Caco-2 (cell line): ENCODE measurements at regions not wholly inside any gene's neighbourhood (a gene's known extent, or its start where the extent isn't known, plus 50 kb on each side); places are given as distances from the start of the nearest gene placed in this dataset.

Experiments
- BruUV-seq: library from RNA; stranded (reverse); fragments of 400-500 nt; replicated peaks from 2 replicates; lab custom pipeline; 2021; lab: Mats Ljungman, UMichigan
- CTCF ChIA-PET: fragments of 300-600 bp; sonication (Branson Sonifier 250); formaldehyde crosslinking; loops from one replicate; lab custom pipeline; 2022; ENCODE audit warnings: antibody characterized with exemption; lab: Charles Lee
- POLR2A ChIA-PET: fragments of 300-600 bp; sonication (Branson Sonifier 250); formaldehyde crosslinking; loops from one replicate; lab custom pipeline; 2022; ENCODE audit warnings: antibody characterized with exemption; lab: Charles Lee
- DNase-seq, 2 experiments: peaks; one replicate each; pipeline versions ENCODE4 v3.0.0 to v3.0.0-alpha.2; 2020 to 2022
- H3K27me3 ChIP-seq: replicated peaks from 2 replicates; pipeline ENCODE4 v1.6.0; 2011; ENCODE audit warnings: low read length; ENCODE audit not compliant: control insufficient read depth, insufficient read depth
- H3K36me3 ChIP-seq: 2 replicates; pipeline ENCODE4 v1.5.1; 2011; ENCODE audit warnings: low read length; ENCODE audit not compliant: control insufficient read depth, insufficient read depth
- H3K4me1 ChIP-seq: fragments of 250-450 bp; sonication (Bioruptor Pico); 2 replicates; pipeline ENCODE4 v1.5.1; 2020; ENCODE audit warnings: mild to moderate bottlenecking
- H3K4me3 ChIP-seq: 2 replicates; pipeline ENCODE4 v1.5.1; 2011; ENCODE audit warnings: low read depth, mild to moderate bottlenecking, control low read depth, low read length
- H3K9me3 ChIP-seq: fragments of 250-450 bp; sonication (Bioruptor Pico); 2 replicates; pipeline ENCODE4 v1.5.1; 2020; ENCODE audit warnings: mild to moderate bottlenecking, moderate library complexity
- H3K27ac Mint-ChIP-seq: one replicate; pipeline ENCODE4 v1.8.0; 2022; ENCODE audit warnings: mixed read lengths; ENCODE audit not compliant: unreplicated experiment
- H3K27me3 Mint-ChIP-seq: one replicate; pipeline ENCODE4 v1.8.0; 2022; ENCODE audit warnings: mixed read lengths; ENCODE audit not compliant: insufficient read depth, unreplicated experiment
- H3K36me3 Mint-ChIP-seq: one replicate; pipeline ENCODE4 v1.8.0; 2022; ENCODE audit warnings: mild to moderate bottlenecking, mixed read lengths; ENCODE audit not compliant: insufficient read depth, unreplicated experiment
- H3K4me1 Mint-ChIP-seq: one replicate; pipeline ENCODE4 v1.8.0; 2022; ENCODE audit warnings: low read depth, mixed read lengths; ENCODE audit not compliant: unreplicated experiment
- H3K4me3 Mint-ChIP-seq: one replicate; pipeline ENCODE4 v1.8.0; 2022; ENCODE audit warnings: mild to moderate bottlenecking, moderate library complexity, mixed read lengths; ENCODE audit not compliant: unreplicated experiment
- H3K9me3 Mint-ChIP-seq: one replicate; pipeline ENCODE4 v1.8.0; 2022; ENCODE audit warnings: mixed read lengths; ENCODE audit not compliant: unreplicated experiment
- intact Hi-C: fragments of 100-400 bp; cut with micrococcal nuclease; formaldehyde crosslinking; loops from one replicate; pipeline ENCODE4 v1.10.0; 2022; ENCODE audit not compliant: unreplicated experiment
- TF ChIP-seq, protein P1 (sequence below), 2 experiments: fragments of 200-600 bp in 1 of 2; IDR thresholded peaks; 1 replicate in 1 of 2; 2 replicates in 1 of 2; pipeline versions ENCODE4 v1.5.1 to v1.8.0; 2011 to 2022; ENCODE audit warnings: antibody characterized with exemption in 1 of 2, control low read depth in 1 of 2, inconsistent platforms in 1 of 2, low read depth in 1 of 2, low read length in 1 of 2, mild to moderate bottlenecking in 1 of 2, moderate library complexity in 1 of 2; ENCODE audit not compliant: insufficient read depth in 1 of 2, severe bottlenecking in 1 of 2, unreplicated experiment in 1 of 2

DNA sequence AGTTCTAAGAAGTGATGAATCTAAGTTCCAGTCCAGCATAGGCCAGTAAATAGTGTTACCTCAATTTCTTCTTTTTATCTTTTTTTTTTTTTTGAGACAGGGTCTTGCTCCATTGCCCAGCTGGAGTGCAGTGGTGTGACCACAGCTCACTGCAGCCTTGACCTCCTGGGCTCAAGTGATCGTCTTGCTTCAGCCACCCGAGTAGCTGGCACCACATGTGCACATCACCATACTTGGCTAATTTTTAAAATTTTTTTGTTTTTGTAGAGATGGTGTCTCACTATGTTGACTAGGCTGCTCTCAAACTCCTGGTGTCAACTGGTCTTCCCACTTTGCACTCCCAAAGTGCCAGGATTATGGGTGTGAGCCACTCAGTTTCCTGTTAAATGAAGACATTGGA, 126.6 kb upstream of the LYZL2 start:
- no peak overlapping the region for H3K27ac Mint-ChIP-seq
- no peaks in the 10 kb centered on the region for H3K9me3 ChIP-seq
- H3K4me1 ChIP-seq = no peaks in the 10 kb centered on the region
- TF ChIP-seq, protein P1, sequence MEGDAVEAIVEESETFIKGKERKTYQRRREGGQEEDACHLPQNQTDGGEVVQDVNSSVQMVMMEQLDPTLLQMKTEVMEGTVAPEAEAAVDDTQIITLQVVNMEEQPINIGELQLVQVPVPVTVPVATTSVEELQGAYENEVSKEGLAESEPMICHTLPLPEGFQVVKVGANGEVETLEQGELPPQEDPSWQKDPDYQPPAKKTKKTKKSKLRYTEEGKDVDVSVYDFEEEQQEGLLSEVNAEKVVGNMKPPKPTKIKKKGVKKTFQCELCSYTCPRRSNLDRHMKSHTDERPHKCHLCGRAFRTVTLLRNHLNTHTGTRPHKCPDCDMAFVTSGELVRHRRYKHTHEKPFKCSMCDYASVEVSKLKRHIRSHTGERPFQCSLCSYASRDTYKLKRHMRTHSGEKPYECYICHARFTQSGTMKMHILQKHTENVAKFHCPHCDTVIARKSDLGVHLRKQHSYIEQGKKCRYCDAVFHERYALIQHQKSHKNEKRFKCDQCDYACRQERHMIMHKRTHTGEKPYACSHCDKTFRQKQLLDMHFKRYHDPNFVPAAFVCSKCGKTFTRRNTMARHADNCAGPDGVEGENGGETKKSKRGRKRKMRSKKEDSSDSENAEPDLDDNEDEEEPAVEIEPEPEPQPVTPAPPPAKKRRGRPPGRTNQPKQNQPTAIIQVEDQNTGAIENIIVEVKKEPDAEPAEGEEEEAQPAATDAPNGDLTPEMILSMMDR (IDR thresholded peaks at IDR 0.05; ENCODE audit: insufficient read depth in 1 of 2, low read depth in 1 of 2, low read length in 1 of 2, severe bottlenecking in 1 of 2, unreplicated experiment in 1 of 2) = no peak
- H3K4me3 Mint-ChIP-seq = no peak overlapping the region
- H3K27me3 Mint-ChIP-seq = peaks cover 14% of the 10 kb centered on the region
- no peaks in the 10 kb centered on the region for H3K36me3 ChIP-seq
- intact Hi-C loops = no loop called here
- H3K4me3 ChIP-seq = no peak overlapping the region
- no peaks in the 10 kb centered on the region for H3K36me3 Mint-ChIP-seq
- ChIA-PET POLR2A (no interaction called here), CTCF (no interaction called here)
- H3K4me1 Mint-ChIP-seq = no peaks in the 10 kb centered on the region
- H3K27me3 ChIP-seq = no peaks in the 10 kb centered on the region; the same call in 1 of the 2 replicates
- no TSS peak for BruUV-seq
- H3K9me3 Mint-ChIP-seq = no peaks in the 10 kb centered on the region
- DNase-seq = no peak

DNA sequence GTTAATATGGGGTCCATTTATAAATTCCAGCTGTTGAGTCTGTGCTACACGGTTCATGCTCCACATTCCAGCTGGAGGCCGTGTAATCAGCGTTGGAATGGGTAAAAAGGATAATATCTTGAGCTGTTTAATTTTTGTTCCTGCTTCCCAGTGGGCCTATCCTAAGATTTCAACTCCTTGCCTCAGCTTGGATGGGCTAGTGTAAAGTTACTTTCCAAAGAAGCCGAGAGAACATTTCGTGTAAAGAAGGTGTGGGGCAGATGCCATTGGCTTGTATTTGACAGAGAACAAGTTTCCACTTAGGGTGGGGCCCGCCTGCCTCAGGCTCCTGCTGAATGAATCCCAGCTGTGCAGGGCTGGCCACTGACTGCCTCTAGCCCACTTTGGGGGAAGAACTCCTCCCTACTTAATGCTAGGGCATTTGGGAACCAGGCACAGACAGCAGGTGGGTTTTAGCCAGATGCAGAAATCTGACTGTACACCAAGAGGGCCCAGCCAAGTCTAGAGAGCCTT, 125.9 kb upstream of the LYZL2 start:
- Mint-ChIP-seq H3K9me3 (no peaks in the 10 kb centered on the region), H3K27me3 (peaks cover 14% of the 10 kb centered on the region), H3K4me1 (no peaks in the 10 kb centered on the region), H3K36me3 (no peaks in the 10 kb centered on the region), H3K27ac (no peak overlapping the region), H3K4me3 (no peak overlapping the region)
- Histone ChIP-seq H3K27me3 (no peaks in the 10 kb centered on the region; the same call in 1 of the 2 replicates), H3K4me1 (no peaks in the 10 kb centered on the region), H3K4me3 (no peak overlapping the region), H3K9me3 (no peaks in the 10 kb centered on the region), H3K36me3 (no peaks in the 10 kb centered on the region)
- TF ChIP-seq, protein P1 (IDR thresholded peaks at IDR 0.05; ENCODE audit: insufficient read depth in 1 of 2, low read depth in 1 of 2, low read length in 1 of 2, severe bottlenecking in 1 of 2, unreplicated experiment in 1 of 2) = no peak
- POLR2A ChIA-PET = no interaction called here
- intact Hi-C loops = no loop called here
- DNase-seq = no peak
- BruUV-seq = no TSS peak
- CTCF ChIA-PET = no interaction called here

DNA sequence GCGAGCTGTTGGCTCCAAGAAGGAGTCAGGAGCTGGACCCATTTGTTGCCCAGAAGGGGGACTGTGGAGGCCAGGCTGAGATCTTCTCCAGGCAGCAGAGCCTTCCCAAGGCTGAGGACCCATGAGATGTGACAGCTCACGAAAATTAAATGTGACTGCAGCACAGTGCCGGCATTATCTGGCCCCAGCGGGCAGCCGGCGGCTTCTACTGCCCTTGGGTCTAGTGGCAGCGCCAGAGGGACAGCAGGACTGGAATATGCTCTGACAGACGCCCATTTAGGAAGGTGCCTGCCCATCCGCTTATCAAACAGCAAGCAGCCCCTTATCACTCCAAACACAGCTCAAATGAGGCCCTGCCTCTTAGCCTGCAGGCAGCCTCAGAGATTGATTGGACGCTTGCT, 122.9 kb upstream of the LYZL2 start:
- CTCF ChIA-PET = interaction anchor here (0.6 to 1.5 kb wide), 6 partner anchors 45 to 1007 kb away, joined by 3 to 12 read pairs (median 4); partner anchors contain the start of gene ZNF438
- Histone ChIP-seq H3K36me3 (no peaks in the 10 kb centered on the region), H3K4me1 (no peaks in the 10 kb centered on the region), H3K4me3 (no peak overlapping the region), H3K27me3 (no peaks in the 10 kb centered on the region; the same call in 1 of the 2 replicates), H3K9me3 (no peaks in the 10 kb centered on the region)
- Mint-ChIP-seq H3K4me3 (no peak overlapping the region), H3K27ac (no peak overlapping the region), H3K36me3 (no peaks in the 10 kb centered on the region), H3K4me1 (no peaks in the 10 kb centered on the region), H3K27me3 (peaks cover 24% of the 10 kb centered on the region), H3K9me3 (no peaks in the 10 kb centered on the region)
- POLR2A ChIA-PET = no interaction called here
- TF ChIP-seq, protein P1 (IDR thresholded peaks at IDR 0.05; ENCODE audit: insufficient read depth in 1 of 2, low read depth in 1 of 2, low read length in 1 of 2, severe bottlenecking in 1 of 2, unreplicated experiment in 1 of 2) = no peak
- no TSS peak for BruUV-seq
- no peak for DNase-seq
- intact Hi-C loops = no loop called here
